ENCODE measurements at regions not wholly inside any gene's neighbourhood (a gene's known extent, or its start where the extent isn't known, plus 50 kb on each side); places are given as distances from the start of the nearest gene placed in this dataset.

GRCh38 chr10:78658645-78659597 is 409.8 kb upstream of the ZMIZ1 start:
- ChIA-PET CTCF (interaction anchor here (1.3 to 1.6 kb wide), 2 partner anchors 8 to 59 kb away, joined by 3 read pairs; no protein-coding TSS in a partner anchor), POLR2A (no interaction called here), RAD21 (ENCODE audit: low non-redundant PET in 1 of 2, low total read pairs in 2 of 2, uncharacterized antibody in 2 of 2, unreplicated experiment in 2 of 2) (no interaction called here)
- DNase-seq (ENCODE audit: low read depth, low spot score) (no peak), ATAC-seq (no peak)
- no peaks in the 10 kb centered on the region for H3K36me3 ChIP-seq (ENCODE audit: control insufficient read depth in 1 of 2, insufficient read depth in 2 of 2, low read length in 2 of 2)
- H3K4me2 ChIP-seq (ENCODE audit: low read length): no peak overlapping the region
- H3K4me1 ChIP-seq (ENCODE audit: control insufficient read depth in 1 of 2, insufficient read depth in 2 of 2, low read length in 2 of 2): no peaks in the 10 kb centered on the region
- H3K9ac ChIP-seq (ENCODE audit: low read length): no peak overlapping the region
- peaks cover 13% of the 10 kb centered on the region; the same call in 1 of the 2 replicates for H3K27me3 ChIP-seq (ENCODE audit: insufficient read depth, low read length)
- TF ChIP-seq CBX3 (IDR thresholded peaks at IDR 0.05; ENCODE audit: low read depth): no peak
- TF ChIP-seq POLR2AphosphoS5 (IDR thresholded peaks at IDR 0.05; ENCODE audit: low read depth, low read length): no peak
- no peak for TF ChIP-seq FOSL1 (IDR thresholded peaks at IDR 0.05; ENCODE audit: low read depth)
- TF ChIP-seq ZFX (IDR thresholded peaks at IDR 0.05): no peak
- TF ChIP-seq, protein P1, sequence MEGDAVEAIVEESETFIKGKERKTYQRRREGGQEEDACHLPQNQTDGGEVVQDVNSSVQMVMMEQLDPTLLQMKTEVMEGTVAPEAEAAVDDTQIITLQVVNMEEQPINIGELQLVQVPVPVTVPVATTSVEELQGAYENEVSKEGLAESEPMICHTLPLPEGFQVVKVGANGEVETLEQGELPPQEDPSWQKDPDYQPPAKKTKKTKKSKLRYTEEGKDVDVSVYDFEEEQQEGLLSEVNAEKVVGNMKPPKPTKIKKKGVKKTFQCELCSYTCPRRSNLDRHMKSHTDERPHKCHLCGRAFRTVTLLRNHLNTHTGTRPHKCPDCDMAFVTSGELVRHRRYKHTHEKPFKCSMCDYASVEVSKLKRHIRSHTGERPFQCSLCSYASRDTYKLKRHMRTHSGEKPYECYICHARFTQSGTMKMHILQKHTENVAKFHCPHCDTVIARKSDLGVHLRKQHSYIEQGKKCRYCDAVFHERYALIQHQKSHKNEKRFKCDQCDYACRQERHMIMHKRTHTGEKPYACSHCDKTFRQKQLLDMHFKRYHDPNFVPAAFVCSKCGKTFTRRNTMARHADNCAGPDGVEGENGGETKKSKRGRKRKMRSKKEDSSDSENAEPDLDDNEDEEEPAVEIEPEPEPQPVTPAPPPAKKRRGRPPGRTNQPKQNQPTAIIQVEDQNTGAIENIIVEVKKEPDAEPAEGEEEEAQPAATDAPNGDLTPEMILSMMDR (IDR thresholded peaks at IDR 0.05 in 2 of 3, conservative IDR thresholded peaks at IDR 0.05 in 1 of 3; ENCODE audit: borderline replicate concordance in 1 of 3, insufficient read depth in 1 of 3, low read depth in 2 of 3, low read length in 2 of 3): no peak
- TF ChIP-seq POLR2A (IDR thresholded peaks at IDR 0.05; ENCODE audit: borderline replicate concordance, extremely low read depth, insufficient read depth, insufficient read length): no peak
- no peak for TF ChIP-seq ZNF274 (IDR thresholded peaks at IDR 0.05; ENCODE audit: low read depth, low read length)
- no peak for TF ChIP-seq TCF7L2 (IDR thresholded peaks at IDR 0.05; ENCODE audit: borderline replicate concordance, extremely low read depth, insufficient read depth, insufficient read length)
- no peak for TF ChIP-seq EZH2 (IDR thresholded peaks at IDR 0.05)
- TF ChIP-seq ATF3 (IDR thresholded peaks at IDR 0.05): no peak
- TF ChIP-seq, protein P2, sequence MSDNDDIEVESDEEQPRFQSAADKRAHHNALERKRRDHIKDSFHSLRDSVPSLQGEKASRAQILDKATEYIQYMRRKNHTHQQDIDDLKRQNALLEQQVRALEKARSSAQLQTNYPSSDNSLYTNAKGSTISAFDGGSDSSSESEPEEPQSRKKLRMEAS (IDR thresholded peaks at IDR 0.05): no peak
- no peak for TF ChIP-seq SIN3A (IDR thresholded peaks at IDR 0.05; ENCODE audit: low read depth)
- no peak for TF ChIP-seq EGR1 (IDR thresholded peaks at IDR 0.05; ENCODE audit: low read depth)
- no peak for TF ChIP-seq SRF (IDR thresholded peaks at IDR 0.05; ENCODE audit: low read depth)
- TF ChIP-seq, protein P3, sequence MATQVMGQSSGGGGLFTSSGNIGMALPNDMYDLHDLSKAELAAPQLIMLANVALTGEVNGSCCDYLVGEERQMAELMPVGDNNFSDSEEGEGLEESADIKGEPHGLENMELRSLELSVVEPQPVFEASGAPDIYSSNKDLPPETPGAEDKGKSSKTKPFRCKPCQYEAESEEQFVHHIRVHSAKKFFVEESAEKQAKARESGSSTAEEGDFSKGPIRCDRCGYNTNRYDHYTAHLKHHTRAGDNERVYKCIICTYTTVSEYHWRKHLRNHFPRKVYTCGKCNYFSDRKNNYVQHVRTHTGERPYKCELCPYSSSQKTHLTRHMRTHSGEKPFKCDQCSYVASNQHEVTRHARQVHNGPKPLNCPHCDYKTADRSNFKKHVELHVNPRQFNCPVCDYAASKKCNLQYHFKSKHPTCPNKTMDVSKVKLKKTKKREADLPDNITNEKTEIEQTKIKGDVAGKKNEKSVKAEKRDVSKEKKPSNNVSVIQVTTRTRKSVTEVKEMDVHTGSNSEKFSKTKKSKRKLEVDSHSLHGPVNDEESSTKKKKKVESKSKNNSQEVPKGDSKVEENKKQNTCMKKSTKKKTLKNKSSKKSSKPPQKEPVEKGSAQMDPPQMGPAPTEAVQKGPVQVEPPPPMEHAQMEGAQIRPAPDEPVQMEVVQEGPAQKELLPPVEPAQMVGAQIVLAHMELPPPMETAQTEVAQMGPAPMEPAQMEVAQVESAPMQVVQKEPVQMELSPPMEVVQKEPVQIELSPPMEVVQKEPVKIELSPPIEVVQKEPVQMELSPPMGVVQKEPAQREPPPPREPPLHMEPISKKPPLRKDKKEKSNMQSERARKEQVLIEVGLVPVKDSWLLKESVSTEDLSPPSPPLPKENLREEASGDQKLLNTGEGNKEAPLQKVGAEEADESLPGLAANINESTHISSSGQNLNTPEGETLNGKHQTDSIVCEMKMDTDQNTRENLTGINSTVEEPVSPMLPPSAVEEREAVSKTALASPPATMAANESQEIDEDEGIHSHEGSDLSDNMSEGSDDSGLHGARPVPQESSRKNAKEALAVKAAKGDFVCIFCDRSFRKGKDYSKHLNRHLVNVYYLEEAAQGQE (IDR thresholded peaks at IDR 0.05; ENCODE audit: low read depth): no peak
- no peak for TF ChIP-seq YY1 (IDR thresholded peaks at IDR 0.05; ENCODE audit: extremely low read depth, insufficient replicate concordance, low read depth, low read length)
- TF ChIP-seq ELF1 (IDR thresholded peaks at IDR 0.05; ENCODE audit: borderline replicate concordance, low read depth): no peak
- no peak for TF ChIP-seq RAD21 (IDR thresholded peaks at IDR 0.05; ENCODE audit: low read depth)
- TF ChIP-seq JUND (IDR thresholded peaks at IDR 0.05): no peak
- H3K27ac ChIP-seq (ENCODE audit: low read depth, low read length): no peak overlapping the region
- no peak overlapping the region for H2AFZ ChIP-seq (ENCODE audit: low read depth, low read length, poor library complexity, severe bottlenecking)
- intact Hi-C loops (cut with micrococcal nuclease): loop anchor here (5.0 to 10.0 kb wide), 4 partner anchors 424 to 612 kb away; no protein-coding TSS in a partner anchor
- no peak overlapping the region for H3K4me3 ChIP-seq (replicated peaks in 1 of 2; ENCODE audit: low read depth in 1 of 2, low read length in 2 of 2)
- no peaks in the 10 kb centered on the region for H4K20me1 ChIP-seq (ENCODE audit: insufficient read depth)
- H3K9me2 ChIP-seq (ENCODE audit: insufficient read depth): no peaks in the 10 kb centered on the region
- BruUV-seq (replicated peaks): no TSS peak
- H3K79me2 ChIP-seq (ENCODE audit: insufficient read depth, low read length): no peaks in the 10 kb centered on the region
- H3K9me3 ChIP-seq (ENCODE audit: control insufficient read depth in 1 of 2, insufficient read depth in 1 of 2, low read depth in 1 of 2, low read length in 2 of 2): no peaks in the 10 kb centered on the region; a peak in 1 of 4 replicates

All from HCT116 (cell line).